CD14-positive monocyte (primary cell): ENCODE measurements at regions not wholly inside any gene's neighbourhood (a gene's known extent, or its start where the extent isn't known, plus 50 kb on each side); places are given as distances from the start of the nearest gene placed in this dataset.

Experiments used
- DNase-seq, 3 donors: peaks; one replicate each; pipeline ENCODE4 v3.0.0-alpha.2; 2011 to 2022
- H2AFZ ChIP-seq: 2 replicates; pipeline ENCODE4 v1.6.0; 2012; ENCODE audit warnings: mild to moderate bottlenecking, low read depth, low read length, inconsistent platforms; ENCODE audit not compliant: insufficient read depth, poor library complexity, severe bottlenecking
- H3K27ac ChIP-seq, 2 donors: 1 replicate in 1 of 2; 2 replicates in 1 of 2; pipeline ENCODE4 v1.5.1; 2012 to 2013; ENCODE audit warnings: low read length in 2 of 2, control low read depth in 1 of 2, inconsistent platforms in 1 of 2, low read depth in 1 of 2, mild to moderate bottlenecking in 1 of 2
- H3K27me3 ChIP-seq, 2 donors: one replicate each; pipeline versions ENCODE4 v1.6.0 to v1.6.1; 2011 to 2013; ENCODE audit warnings: low read length in 2 of 2; ENCODE audit not compliant: control insufficient read depth in 2 of 2, insufficient read depth in 2 of 2
- H3K36me3 ChIP-seq, 2 donors: replicated peaks in 1 of 2; 1 replicate in 1 of 2; 2 replicates in 1 of 2; pipeline versions ENCODE4 v1.5.1 to v1.6.1; 2012 to 2013; ENCODE audit warnings: low read length in 2 of 2, control low read depth in 1 of 2, inconsistent platforms in 1 of 2, mild to moderate bottlenecking in 1 of 2; ENCODE audit not compliant: insufficient read depth in 2 of 2, control insufficient read depth in 1 of 2
- H3K4me1 ChIP-seq, 2 donors: 1 replicate in 1 of 2; 2 replicates in 1 of 2; pipeline versions ENCODE4 v1.5.1 to v1.6.1; 2012 to 2013; ENCODE audit warnings: low read length in 2 of 2, control low read depth in 1 of 2, inconsistent platforms in 1 of 2, mild to moderate bottlenecking in 1 of 2, moderate library complexity in 1 of 2; ENCODE audit not compliant: insufficient read depth in 2 of 2, control insufficient read depth in 1 of 2
- H3K4me2 ChIP-seq: replicated peaks from 2 replicates; pipeline ENCODE3; 2012; ENCODE audit warnings: low read length, moderate library complexity, mild to moderate bottlenecking; ENCODE audit not compliant: poor library complexity, severe bottlenecking; ENCODE audit errors: extremely low read depth
- H3K4me3 ChIP-seq, 3 experiments: fragments of 200-600 bp in 1 of 3; sonication (generic) in 1 of 3; replicated peaks in 1 of 3; 1 replicate in 2 of 3; 2 replicates in 1 of 3; pipeline ENCODE4 v1.5.1; 2011 to 2013; ENCODE audit warnings: low read length in 3 of 3, mild to moderate bottlenecking in 3 of 3, control low read depth in 2 of 3, low read depth in 2 of 3, inconsistent platforms in 1 of 3, moderate library complexity in 1 of 3
- H3K79me2 ChIP-seq: 2 replicates; pipeline ENCODE4 v1.6.0; 2012; ENCODE audit warnings: mild to moderate bottlenecking, control low read depth, inconsistent platforms, low read length, moderate library complexity; ENCODE audit not compliant: insufficient read depth
- H3K9ac ChIP-seq: 2 replicates; pipeline ENCODE4 v1.6.0; 2017; ENCODE audit warnings: low read length, mild to moderate bottlenecking; ENCODE audit not compliant: insufficient read depth, poor library complexity, severe bottlenecking
- H3K9me3 ChIP-seq, 2 donors: replicated peaks in 1 of 2; 1 replicate in 1 of 2; 2 replicates in 1 of 2; pipeline versions ENCODE4 v1.5.1 to v1.6.1; 2012 to 2013; ENCODE audit warnings: low read length in 2 of 2, control low read depth in 1 of 2; ENCODE audit not compliant: control insufficient read depth in 1 of 2, insufficient read depth in 1 of 2
- H4K20me1 ChIP-seq: 2 replicates; pipeline ENCODE4 v1.6.0; 2012; ENCODE audit warnings: mild to moderate bottlenecking, low read length, control low read depth, moderate library complexity; ENCODE audit not compliant: insufficient read depth
- H3K27ac Mint-ChIP-seq, 7 donors: one replicate each; pipeline ENCODE4 v1.8.0; 2020; ENCODE audit warnings: mild to moderate bottlenecking in 7 of 7, mixed read lengths in 7 of 7, moderate library complexity in 6 of 7, inconsistent platforms in 2 of 7
- H3K27me3 Mint-ChIP-seq, 3 donors: one replicate each; pipeline ENCODE4 v1.8.0; 2021 to 2022; ENCODE audit warnings: low read depth in 3 of 3, mild to moderate bottlenecking in 3 of 3, mixed read lengths in 3 of 3, moderate library complexity in 3 of 3, inconsistent platforms in 1 of 3
- H3K36me3 Mint-ChIP-seq, 2 donors: one replicate each; pipeline ENCODE4 v1.8.0; 2020; ENCODE audit warnings: mixed read lengths in 2 of 2, inconsistent platforms in 1 of 2, mild to moderate bottlenecking in 1 of 2
- H3K4me1 Mint-ChIP-seq: one replicate; pipeline ENCODE4 v1.8.0; 2020; ENCODE audit warnings: mild to moderate bottlenecking, mixed read lengths
- H3K4me3 Mint-ChIP-seq, 2 donors: one replicate each; pipeline ENCODE4 v1.8.0; 2020; ENCODE audit warnings: mild to moderate bottlenecking in 2 of 2, mixed read lengths in 2 of 2, moderate library complexity in 1 of 2
- H3K9me3 Mint-ChIP-seq, 7 donors: one replicate each; pipeline ENCODE4 v1.8.0; 2020 to 2022; ENCODE audit warnings: mixed read lengths in 7 of 7, mild to moderate bottlenecking in 6 of 7, moderate library complexity in 6 of 7, inconsistent platforms in 2 of 7
- CTCF ChIP-seq: fragments of 200-600 bp; IDR thresholded peaks from one replicate; pipeline ENCODE4 v1.8.0; 2022; ENCODE audit warnings: antibody characterized with exemption, mild to moderate bottlenecking
- WGBS: methylation state at CpG from one replicate; pipeline ENCODE4 v1.1.5; 2013; ENCODE audit warnings: missing lambda C conversion rate; ENCODE audit not compliant: insufficient coverage; 5-methylcytosine and 5-hydroxymethylcytosine counted together
- intact Hi-C, 2 donors: fragments of 100-400 bp; cut with micrococcal nuclease; formaldehyde crosslinking; loops; one replicate each; pipeline versions ENCODE4 v1.15.0 to v1.15.1; 2023

- Histone ChIP-seq H3K36me3 (no peaks in the 10 kb centered on the region), H4K20me1 (no peaks in the 10 kb centered on the region), H3K9me3 (no peaks in the 10 kb centered on the region), H3K4me3 (no peak overlapping the region), H3K27me3 (no peaks in the 10 kb centered on the region), H3K79me2 (no peaks in the 10 kb centered on the region), H3K9ac (no peak overlapping the region), H3K27ac (no peak overlapping the region), H3K4me1 (peaks cover 19 to 21% of the 10 kb centered on the region in 2 donors), H2AFZ (no peak overlapping the region), H3K4me2 (no peak overlapping the region)
- no peak for TF ChIP-seq CTCF
- H3K27me3 Mint-ChIP-seq = no peaks in the 10 kb centered on the region
- DNase-seq = no peak
- H3K9me3 Mint-ChIP-seq = peaks cover 0 to 2% (median 0%) of the 10 kb centered on the region in 7 donors
- WGBS = 60% methylated on average over 1 of the region's 3 CpGs
- intact Hi-C loops = no loop called here
- no peak overlapping the region for H3K4me3 Mint-ChIP-seq
- no peak overlapping the region for H3K27ac Mint-ChIP-seq
- H3K36me3 Mint-ChIP-seq = no peaks in the 10 kb centered on the region
- peaks cover 23% of the 10 kb centered on the region for H3K4me1 Mint-ChIP-seq
These were observed 178.8 kb downstream of the KCTD12 start for GRCh38 chr13:76707360-76707759.

GRCh38 chr13:76703621-76704288, 182.4 kb downstream of the KCTD12 start:
- H4K20me1 ChIP-seq = no peaks in the 10 kb centered on the region
- no CpG with 5 or more reads among the region's 2 CpGs for WGBS
- peaks cover 3% of the 10 kb centered on the region for H3K4me1 Mint-ChIP-seq
- peaks cover 0 to 2% (median 0%) of the 10 kb centered on the region in 3 donors for H3K27me3 Mint-ChIP-seq
- H3K27ac ChIP-seq = no peak overlapping the region
- no peak for TF ChIP-seq CTCF
- peaks cover 0 to 4% of the 10 kb centered on the region in 2 donors for H3K36me3 Mint-ChIP-seq
- H3K4me2 ChIP-seq = no peak overlapping the region
- H3K27me3 ChIP-seq = no peaks in the 10 kb centered on the region
- intact Hi-C loops = no loop called here
- H3K4me3 ChIP-seq = no peak overlapping the region
- H3K9me3 ChIP-seq = peaks cover 0 to 2% of the 10 kb centered on the region in 2 donors
- no peaks in the 10 kb centered on the region for H3K36me3 ChIP-seq
- H3K4me3 Mint-ChIP-seq = no peak overlapping the region
- H3K4me1 ChIP-seq = no peaks in the 10 kb centered on the region
- H2AFZ ChIP-seq = no peak overlapping the region
- H3K9me3 Mint-ChIP-seq = peaks cover 0 to 6% (median 3%) of the 10 kb centered on the region in 7 donors
- no peak overlapping the region for H3K27ac Mint-ChIP-seq
- no peak overlapping the region for H3K9ac ChIP-seq
- H3K79me2 ChIP-seq = no peaks in the 10 kb centered on the region
- DNase-seq = no peak
